ENCODE measurements at regions not wholly inside any gene's neighbourhood (a gene's known extent, or its start where the extent isn't known, plus 50 kb on each side); places are given as distances from the start of the nearest gene placed in this dataset.

GRCh38 chr10:117729156-117729555 is 186.6 kb downstream of the EMX2 start:
- BruUV-seq (replicated peaks) = no TSS peak
- H3K79me2 ChIP-seq (ENCODE audit: insufficient read depth, low read depth, low read length) = no peaks in the 10 kb centered on the region
- no peaks in the 10 kb centered on the region for H3K4me1 ChIP-seq (ENCODE audit: insufficient read depth, low read length, poor library complexity, severe bottlenecking)
- TF ChIP-seq EZH2phosphoT487 (IDR thresholded peaks at IDR 0.05; ENCODE audit: borderline replicate concordance, low read depth, low read length) = no peak
- TF ChIP-seq CTCF (conservative IDR thresholded peaks at IDR 0.05; ENCODE audit: low read length) = no peak
- ChIA-PET POLR2A (no interaction called here), CTCF (ENCODE audit: unreplicated experiment) (no interaction called here)
- no peaks in the 10 kb centered on the region for H3K36me3 ChIP-seq (ENCODE audit: insufficient read depth, low read length)
- no peaks in the 10 kb centered on the region for H3K9me3 ChIP-seq (ENCODE audit: low read length)
- no peaks in the 10 kb centered on the region for H4K20me1 ChIP-seq (ENCODE audit: insufficient read depth, low read length)
- intact Hi-C loops (cut with micrococcal nuclease; ENCODE audit: unreplicated experiment) = no loop called here
- H3K27ac ChIP-seq (ENCODE audit: low read depth, low read length, poor library complexity, severe bottlenecking) = no peak overlapping the region
- H3K4me3 ChIP-seq (ENCODE audit: low read depth, low read length, poor library complexity, severe bottlenecking) = no peak overlapping the region
- H3K4me2 ChIP-seq (ENCODE audit: low read length) = no peak overlapping the region
- no peak for DNase-seq (ENCODE audit: low spot score)
- H3K9me2 ChIP-seq (ENCODE audit: insufficient read depth, low read length) = no peaks in the 10 kb centered on the region
- H2AFZ ChIP-seq (ENCODE audit: low read length) = no peak overlapping the region

- Histone ChIP-seq H3K9me2 (ENCODE audit: insufficient read depth, low read length) (no peaks in the 10 kb centered on the region), H3K9me3 (ENCODE audit: low read length) (no peaks in the 10 kb centered on the region), H3K27ac (ENCODE audit: low read depth, low read length, poor library complexity, severe bottlenecking) (no peak overlapping the region), H3K4me1 (ENCODE audit: insufficient read depth, low read length, poor library complexity, severe bottlenecking) (no peaks in the 10 kb centered on the region), H4K20me1 (ENCODE audit: insufficient read depth, low read length) (no peaks in the 10 kb centered on the region), H3K4me3 (ENCODE audit: low read depth, low read length, poor library complexity, severe bottlenecking) (no peak overlapping the region), H3K4me2 (ENCODE audit: low read length) (no peak overlapping the region), H3K79me2 (ENCODE audit: insufficient read depth, low read depth, low read length) (no peaks in the 10 kb centered on the region), H3K36me3 (ENCODE audit: insufficient read depth, low read length) (no peaks in the 10 kb centered on the region), H2AFZ (ENCODE audit: low read length) (no peak overlapping the region)
- BruUV-seq (replicated peaks) = no TSS peak
- DNase-seq (ENCODE audit: low spot score) = no peak
- TF ChIP-seq EZH2phosphoT487 (IDR thresholded peaks at IDR 0.05; ENCODE audit: borderline replicate concordance, low read depth, low read length) = no peak
- no peak for TF ChIP-seq CTCF (conservative IDR thresholded peaks at IDR 0.05; ENCODE audit: low read length)
- intact Hi-C loops (cut with micrococcal nuclease; ENCODE audit: unreplicated experiment) = no loop called here
- CTCF ChIA-PET (ENCODE audit: unreplicated experiment) = interaction anchor here (1.0 kb wide), 1 partner anchor 12 kb away, joined by 3 read pairs; no protein-coding TSS in a partner anchor
- POLR2A ChIA-PET = interaction anchor here (0.7 kb wide), 1 partner anchor 10 kb away, joined by 3 read pairs; no protein-coding TSS in a partner anchor
Observed at GRCh38 chr10:117731121-117731791, 188.7 kb downstream of the EMX2 start.

GRCh38 chr10:117734731-117735405 is 192.3 kb downstream of the EMX2 start:
- DNase-seq (ENCODE audit: low spot score) = no peak
- no peaks in the 10 kb centered on the region for H3K9me3 ChIP-seq (ENCODE audit: low read length)
- H3K27ac ChIP-seq (ENCODE audit: low read depth, low read length, poor library complexity, severe bottlenecking) = no peak overlapping the region
- no TSS peak for BruUV-seq (replicated peaks)
- no peaks in the 10 kb centered on the region for H4K20me1 ChIP-seq (ENCODE audit: insufficient read depth, low read length)
- no peaks in the 10 kb centered on the region for H3K9me2 ChIP-seq (ENCODE audit: insufficient read depth, low read length)
- intact Hi-C loops (cut with micrococcal nuclease; ENCODE audit: unreplicated experiment) = no loop called here
- H3K4me3 ChIP-seq (ENCODE audit: low read depth, low read length, poor library complexity, severe bottlenecking) = no peak overlapping the region
- no peak overlapping the region for H2AFZ ChIP-seq (ENCODE audit: low read length)
- TF ChIP-seq CTCF (conservative IDR thresholded peaks at IDR 0.05; ENCODE audit: low read length) = no peak
- no peak for TF ChIP-seq EZH2phosphoT487 (IDR thresholded peaks at IDR 0.05; ENCODE audit: borderline replicate concordance, low read depth, low read length)
- no peaks in the 10 kb centered on the region for H3K4me1 ChIP-seq (ENCODE audit: insufficient read depth, low read length, poor library complexity, severe bottlenecking)
- no peaks in the 10 kb centered on the region for H3K36me3 ChIP-seq (ENCODE audit: insufficient read depth, low read length)
- H3K4me2 ChIP-seq (ENCODE audit: low read length) = no peak overlapping the region
- POLR2A ChIA-PET = interaction anchor here (0.6 kb wide), 1 partner anchor 318 kb away, joined by 3 read pairs; no protein-coding TSS in a partner anchor
- H3K79me2 ChIP-seq (ENCODE audit: insufficient read depth, low read depth, low read length) = no peaks in the 10 kb centered on the region
- CTCF ChIA-PET (ENCODE audit: unreplicated experiment) = no interaction called here
